HG03432 (cell line): ENCODE measurements at regions not wholly inside any gene's neighbourhood (a gene's known extent, or its start where the extent isn't known, plus 50 kb on each side); places are given as distances from the start of the nearest gene placed in this dataset.

Experiments used
- ATAC-seq: cut with Tn5 transposase; IDR thresholded peaks from one replicate; pipeline ENCODE4 v1.9.1; 2021; ENCODE audit warnings: mild to moderate bottlenecking, moderate library complexity; ENCODE audit not compliant: unreplicated experiment

- no peak for ATAC-seq
Measured at GRCh38 chr14:85280074-85280473, 249.9 kb upstream of the FLRT2 start.

- no peak for ATAC-seq
Measured at GRCh38 chr14:85281921-85282320, 248.0 kb upstream of the FLRT2 start.

GRCh38 chr14:85288041-85288440 lies 241.9 kb upstream of the FLRT2 start:
- ATAC-seq: no peak

- no peak for ATAC-seq
Measured at GRCh38 chr14:85291731-85292130, 238.2 kb upstream of the FLRT2 start.

GRCh38 chr14:85293612-85294234 lies 236.2 kb upstream of the FLRT2 start:
- no peak for ATAC-seq

- no peak for ATAC-seq
Measured at GRCh38 chr14:85295318-85295717, 234.6 kb upstream of the FLRT2 start.

GRCh38 chr14:85296456-85297210 lies 233.3 kb upstream of the FLRT2 start:
- ATAC-seq: no peak

GRCh38 chr14:85300107-85300506 lies 229.8 kb upstream of the FLRT2 start:
- no peak for ATAC-seq

- ATAC-seq: no peak
Measured at GRCh38 chr14:85301506-85301905, 228.4 kb upstream of the FLRT2 start.

GRCh38 chr14:85306024-85306423 lies 223.9 kb upstream of the FLRT2 start:
- no peak for ATAC-seq

- no peak for ATAC-seq
Measured at GRCh38 chr14:85308531-85309300, 221.2 kb upstream of the FLRT2 start.

- ATAC-seq: no peak
Measured at GRCh38 chr14:85310491-85311272, 219.3 kb upstream of the FLRT2 start.

GRCh38 chr14:85313560-85314207 lies 216.3 kb upstream of the FLRT2 start:
- no peak for ATAC-seq

GRCh38 chr14:85315290-85315689 lies 214.7 kb upstream of the FLRT2 start:
- no peak for ATAC-seq

GRCh38 chr14:85315733-85316290 lies 214.1 kb upstream of the FLRT2 start:
- no peak for ATAC-seq

- no peak for ATAC-seq
Measured at GRCh38 chr14:85316701-85317410, 213.1 kb upstream of the FLRT2 start.

- no peak for ATAC-seq
Measured at GRCh38 chr14:85317491-85318021, 212.4 kb upstream of the FLRT2 start.

- no peak for ATAC-seq
Measured at GRCh38 chr14:85319101-85319500, 210.8 kb upstream of the FLRT2 start.

GRCh38 chr14:85319998-85320630 lies 209.8 kb upstream of the FLRT2 start:
- ATAC-seq: no peak
